Non-pigmented ciliary epithelial cell (primary cell): ENCODE measurements at regions not wholly inside any gene's neighbourhood (a gene's known extent, or its start where the extent isn't known, plus 50 kb on each side); places are given as distances from the start of the nearest gene placed in this dataset.
"Not testable (repeated sequence)": the region's sequence is repeated elsewhere in the genome, so short reads cannot be mapped to it uniquely, and the experiment has no call there.

Source experiments
- DNase-seq: peaks from one replicate; pipeline ENCODE4 v3.0.0-alpha.2; 2010; ENCODE audit warnings: low read depth

DNA sequence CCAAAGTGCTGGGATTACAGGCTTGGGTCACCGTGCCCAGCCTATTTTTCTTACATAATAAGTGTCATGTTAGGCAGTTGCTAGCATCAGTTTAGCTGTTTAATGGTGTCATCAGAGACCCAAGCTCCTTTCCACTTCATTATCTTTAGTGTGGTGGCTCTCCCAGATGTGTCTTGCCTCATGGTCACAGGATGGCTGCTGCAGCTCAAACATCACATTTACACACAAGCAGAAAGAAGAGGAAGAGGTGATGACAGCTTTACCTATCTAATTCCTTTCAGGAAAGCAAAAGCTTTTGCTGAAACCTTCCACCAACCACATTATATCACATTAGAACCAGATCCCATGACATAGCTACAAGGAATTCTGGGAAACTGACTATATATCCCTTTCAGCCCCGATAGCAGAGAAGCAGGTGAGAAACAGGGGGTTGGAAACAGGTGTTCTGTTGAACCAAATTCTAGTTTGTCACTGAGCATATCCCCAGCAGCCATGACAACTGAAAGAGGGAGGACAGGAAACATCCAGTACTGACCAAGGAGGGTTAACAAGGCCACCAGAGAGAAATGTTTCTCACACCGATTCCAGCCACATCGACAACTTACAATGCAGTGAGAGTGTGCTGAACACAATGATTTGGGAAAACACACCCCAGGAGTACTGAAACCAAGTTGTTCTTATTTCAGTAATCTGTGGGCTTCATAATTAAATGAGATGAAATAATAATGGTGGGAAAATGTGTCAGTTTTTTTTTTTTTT lies 617.0 kb downstream of the UQCRFS1 start:
- no peak for DNase-seq

GRCh38 chr19:28594737-28595136 lies 618.2 kb downstream of the UQCRFS1 start:
- DNase-seq, result no peak

- DNase-seq, result not testable (repeated sequence)
Observed at GRCh38 chr19:28589991-28590411, 623.0 kb downstream of the UQCRFS1 start.

GRCh38 chr19:28586474-28586873 lies 626.5 kb downstream of the UQCRFS1 start:
- DNase-seq, result no peak

DNA sequence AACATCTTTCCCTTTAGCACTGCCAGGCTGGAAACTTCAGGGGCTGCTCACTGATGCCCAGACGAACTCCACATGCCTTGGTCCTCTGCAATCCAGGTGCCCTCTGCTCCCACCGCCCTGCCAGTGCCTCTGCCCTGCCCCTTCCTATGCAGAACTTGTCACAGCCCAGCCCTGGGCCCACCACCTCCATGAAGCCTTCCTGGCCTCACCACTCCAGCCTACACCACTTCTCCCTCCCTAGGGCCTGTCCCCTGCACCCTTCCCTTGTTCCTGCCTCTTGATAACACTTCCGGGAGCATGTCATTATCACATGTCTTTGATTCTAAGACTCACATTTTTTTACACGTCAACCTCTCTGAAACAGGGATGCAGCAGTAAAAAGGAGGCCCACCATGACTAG lies 627.2 kb downstream of the UQCRFS1 start:
- no peak for DNase-seq

DNA sequence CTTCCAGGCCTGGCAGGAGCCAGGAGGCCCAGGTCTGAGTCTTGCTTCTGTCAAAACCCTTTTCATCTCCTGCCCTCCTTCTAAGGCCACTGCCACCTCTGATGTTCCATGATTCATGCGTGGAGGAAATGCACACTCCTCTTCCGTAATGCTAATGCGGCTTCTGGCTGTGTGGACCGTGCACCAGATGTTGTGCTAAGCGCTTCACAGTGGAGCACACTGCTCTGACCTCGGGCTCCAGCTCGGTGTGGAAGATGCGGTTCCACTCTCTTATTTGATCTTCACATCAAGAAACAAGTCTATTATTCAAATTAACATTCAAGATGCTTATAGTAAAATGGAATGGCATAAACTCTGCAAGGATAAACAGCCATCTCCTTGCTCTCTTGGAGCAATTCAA lies 629.2 kb downstream of the UQCRFS1 start:
- no peak for DNase-seq

DNA sequence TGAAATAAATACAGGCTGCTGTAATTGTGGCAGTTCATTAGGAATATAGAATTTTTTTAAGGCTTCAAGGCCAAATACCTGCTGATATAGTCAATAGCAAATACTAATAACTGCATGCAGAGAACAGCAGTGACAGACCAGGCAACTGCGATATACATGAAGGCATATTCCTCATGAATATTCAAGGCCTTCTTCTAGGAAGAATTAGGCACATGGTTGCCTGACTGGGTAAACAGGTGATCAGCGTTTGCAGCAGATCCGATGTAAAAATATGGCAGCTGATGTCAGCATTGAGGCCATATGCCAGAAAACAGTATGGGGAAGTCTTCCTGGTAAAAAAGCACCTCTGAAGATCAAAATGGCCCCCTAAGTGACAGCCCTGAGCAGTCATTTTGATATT lies 629.7 kb downstream of the UQCRFS1 start:
- no peak for DNase-seq

DNA sequence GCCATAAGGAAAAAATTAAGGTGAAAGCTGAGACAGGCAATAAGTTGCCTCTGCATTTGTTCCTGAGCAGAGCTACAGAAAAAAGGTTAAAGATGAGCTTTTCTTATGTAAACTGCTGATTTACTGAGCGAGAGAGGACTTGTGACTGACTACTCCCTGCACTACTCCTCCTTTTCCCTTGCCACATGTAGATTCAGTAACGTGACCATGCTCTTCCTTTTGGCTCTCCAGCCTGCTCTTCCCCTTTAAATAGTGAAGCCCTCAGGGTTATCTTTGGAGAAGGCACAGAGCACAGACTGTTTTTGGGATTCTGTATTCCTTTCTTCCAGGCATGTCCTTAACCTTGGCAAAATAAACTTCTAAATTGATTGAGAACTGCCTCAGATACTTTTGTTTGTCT lies 630.2 kb downstream of the UQCRFS1 start:
- no peak for DNase-seq

GRCh38 chr19:28582344-28582743 lies 630.6 kb downstream of the UQCRFS1 start:
- no peak for DNase-seq

- no peak for DNase-seq
Observed at GRCh38 chr19:28581468-28581770, 631.5 kb downstream of the UQCRFS1 start.

- DNase-seq, result no peak
Observed at GRCh38 chr19:28578786-28579505, 634.0 kb downstream of the UQCRFS1 start.

GRCh38 chr19:28578208-28578607 lies 634.7 kb downstream of the UQCRFS1 start:
- DNase-seq, result no peak

- no peak for DNase-seq
Observed at GRCh38 chr19:28577666-28578065, 635.3 kb downstream of the UQCRFS1 start.

DNA sequence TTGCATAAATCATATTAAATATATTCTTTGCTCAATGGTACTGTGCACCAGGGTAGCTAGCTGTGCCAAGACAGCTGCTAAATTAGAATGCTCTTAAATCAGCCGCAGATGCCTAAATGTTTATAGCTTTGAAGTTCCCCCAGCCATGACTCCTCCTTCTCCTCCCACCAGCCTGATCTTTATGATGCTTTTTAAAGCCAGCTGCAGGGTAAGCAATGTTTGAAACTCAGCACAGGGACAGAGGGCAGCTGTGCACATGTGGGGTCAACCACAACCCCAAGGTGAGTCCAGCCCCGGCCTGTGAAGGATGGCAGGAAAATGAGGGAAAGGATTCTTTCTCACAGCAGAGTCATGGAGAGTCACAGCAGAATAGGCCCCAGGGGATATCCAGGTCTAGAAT lies 635.7 kb downstream of the UQCRFS1 start:
- DNase-seq, result no peak

GRCh38 chr19:28575816-28576215 lies 637.1 kb downstream of the UQCRFS1 start:
- DNase-seq, result no peak

DNA sequence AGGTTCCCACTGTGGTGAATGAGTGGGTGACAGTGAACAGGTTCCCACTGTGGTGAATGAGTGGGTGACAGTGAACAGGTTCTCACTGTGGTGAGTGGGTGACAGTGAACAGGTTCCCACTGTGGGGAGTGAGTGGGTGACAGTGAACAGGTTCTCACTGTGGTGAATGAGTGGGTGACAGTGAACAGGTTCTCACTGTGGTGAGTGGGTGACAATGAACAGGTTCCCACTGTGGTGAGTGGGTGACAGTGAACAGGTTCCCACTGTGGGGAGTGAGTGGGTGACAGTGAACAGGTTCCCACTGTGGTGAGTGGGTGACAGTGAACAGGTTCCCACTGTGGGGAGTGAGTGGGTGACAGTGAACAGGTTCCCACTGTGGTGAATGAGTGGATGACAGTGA lies 637.6 kb downstream of the UQCRFS1 start:
- DNase-seq, result not testable (repeated sequence)

- no peak for DNase-seq
Observed at GRCh38 chr19:28574212-28574611, 638.7 kb downstream of the UQCRFS1 start.

DNA sequence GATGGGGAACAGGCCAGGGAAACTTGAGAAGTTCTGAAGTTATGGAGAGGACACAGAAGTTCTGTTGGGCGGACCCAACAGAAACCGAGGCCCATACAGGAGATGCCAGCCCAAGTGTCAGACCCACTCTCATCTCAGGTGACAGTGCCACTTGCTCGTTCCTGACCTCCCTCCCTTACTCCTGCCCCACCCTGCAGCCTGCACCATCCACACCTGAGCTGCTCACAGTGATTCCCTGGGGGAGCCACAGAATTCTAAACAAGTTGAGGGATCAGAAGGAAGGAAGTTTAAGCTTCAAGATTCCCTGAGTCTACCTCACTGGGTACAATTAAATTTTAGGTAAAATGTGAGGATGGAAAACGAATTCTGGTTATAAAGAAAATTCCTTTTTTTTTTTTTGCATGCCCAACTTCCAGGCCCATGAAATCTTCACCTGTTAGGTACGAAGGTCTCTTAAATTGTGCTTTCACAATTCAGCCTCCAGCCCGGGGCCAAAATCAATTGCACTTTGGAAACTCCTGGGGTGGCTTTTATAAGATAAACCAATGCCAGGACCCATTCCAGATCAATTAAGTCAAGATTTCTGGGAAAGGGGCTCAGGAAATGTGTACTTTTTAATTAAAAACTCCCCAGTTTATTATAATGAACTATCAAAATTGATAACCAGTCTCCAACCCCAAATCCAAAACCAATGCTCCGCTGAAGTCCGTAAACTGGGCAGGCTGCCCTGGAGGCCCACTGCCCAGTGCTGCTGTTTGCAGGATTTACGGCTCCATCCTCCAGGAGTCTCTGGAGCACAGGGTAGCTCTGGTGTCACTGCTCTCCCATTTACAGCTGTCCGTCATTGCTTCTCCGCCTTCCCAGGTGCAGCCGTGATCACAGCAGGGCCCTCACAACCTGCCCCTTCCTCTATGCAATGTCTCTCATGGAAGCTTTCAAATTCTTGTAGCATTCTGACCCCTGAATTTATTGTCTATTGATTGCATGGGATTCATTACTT lies 643.5 kb downstream of the UQCRFS1 start:
- no peak for DNase-seq

GRCh38 chr19:28567834-28568233 lies 645.1 kb downstream of the UQCRFS1 start:
- no peak for DNase-seq

GRCh38 chr19:28563964-28564921 lies 648.7 kb downstream of the UQCRFS1 start:
- no peak for DNase-seq

- no peak for DNase-seq
Observed at GRCh38 chr19:28560786-28561185, 652.2 kb downstream of the UQCRFS1 start.
